ENCODE measurements at regions not wholly inside any gene's neighbourhood (a gene's known extent, or its start where the extent isn't known, plus 50 kb on each side); places are given as distances from the start of the nearest gene placed in this dataset.
"Not testable (repeated sequence)": the region's sequence is repeated elsewhere in the genome, so short reads cannot be mapped to it uniquely, and the experiment has no call there.

DNA sequence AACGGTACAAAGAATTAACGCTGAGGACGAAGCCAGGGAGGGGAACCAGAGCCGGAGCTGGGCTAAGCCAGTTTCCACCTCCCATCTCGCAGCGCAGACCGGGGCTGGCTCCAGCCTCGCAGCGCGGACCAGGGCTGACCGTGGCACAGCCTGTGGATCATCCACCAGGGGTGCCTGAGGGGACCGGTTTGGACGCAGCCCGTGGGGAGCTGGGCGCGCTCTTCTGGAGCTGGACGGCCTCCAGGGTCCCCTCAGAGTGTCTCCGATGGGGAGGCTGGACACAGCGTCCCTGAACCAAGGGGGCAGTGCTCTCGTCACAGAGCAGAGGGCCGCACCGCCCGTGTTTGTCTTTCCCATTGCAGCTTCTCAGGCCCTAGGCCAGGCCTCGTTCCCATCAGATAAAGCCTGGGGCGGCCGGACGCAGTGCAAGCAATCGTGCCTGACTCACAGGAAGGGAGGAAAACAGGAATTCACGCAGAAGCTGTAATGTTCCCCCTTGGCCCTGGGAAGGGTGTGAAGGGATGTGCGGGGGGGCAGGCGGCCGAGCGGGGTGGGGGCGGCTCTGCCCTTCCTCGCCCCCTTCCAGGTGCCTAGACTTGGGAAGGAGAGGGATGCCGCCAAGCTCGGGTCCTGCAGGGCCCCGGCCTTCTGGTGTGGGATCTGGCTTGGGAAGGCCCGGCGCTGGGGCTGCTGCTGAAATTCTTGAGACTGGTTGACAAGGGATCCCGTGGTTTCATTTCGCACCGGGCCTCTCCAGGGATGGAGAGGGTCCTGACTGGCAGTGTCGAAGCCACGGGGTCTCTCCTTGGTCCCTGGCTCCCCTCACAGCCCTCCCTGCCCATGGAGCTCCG is 148.1 kb upstream of the ZNF469 start:
- DNase-seq = peak; percentile 43 to 69
- peak overlapping the region in 9 of 10 donors; percentile 65 to 83 (median 74) for H3K27ac ChIP-seq
- peak overlapping the region in 4 of 10 donors; percentile 25 to 43 (median 33) for H3K4me3 ChIP-seq
- 29 to 37% methylated on average over 41 of the region's 46 CpGs for WGBS, 2 donors
- TF ChIP-seq CTCF (IDR thresholded peaks at IDR 0.05) = peak in 1 of 9 donors; percentile 19
- H3K4me1 ChIP-seq = peaks cover 5 to 47% (median 25%) of the 10 kb centered on the region in 9 donors
- intact Hi-C loops (cut with DNase I) = loop anchor here in 1 of 10 donors (5.0 kb wide), 1 partner anchor 533 kb away; no protein-coding TSS in a partner anchor
- H3K27me3 ChIP-seq, H3K9me3 ChIP-seq, H3K36me3 ChIP-seq: not testable (repeated sequence)
- ATAC-seq = peak; percentile 77 to 94 (median 90)

- not testable (repeated sequence) for H3K4me3 ChIP-seq, DNase-seq, ATAC-seq, H3K36me3 ChIP-seq, H3K27me3 ChIP-seq, H3K9me3 ChIP-seq
- H3K4me1 ChIP-seq = peaks cover 5 to 47% (median 27%) of the 10 kb centered on the region in 9 donors
- peak overlapping the region in 5 of 10 donors; percentile 71 to 80 (median 73) for H3K27ac ChIP-seq
- WGBS, 2 donors = 90 to 96% methylated on average over 6 of the region's 6 CpGs
- intact Hi-C loops (cut with DNase I) = loop anchor here in 1 of 10 donors (5.0 kb wide), 1 partner anchor 532 kb away; no protein-coding TSS in a partner anchor
These were observed 147.1 kb upstream of the ZNF469 start for GRCh38 chr16:88235691-88236090.

DNA sequence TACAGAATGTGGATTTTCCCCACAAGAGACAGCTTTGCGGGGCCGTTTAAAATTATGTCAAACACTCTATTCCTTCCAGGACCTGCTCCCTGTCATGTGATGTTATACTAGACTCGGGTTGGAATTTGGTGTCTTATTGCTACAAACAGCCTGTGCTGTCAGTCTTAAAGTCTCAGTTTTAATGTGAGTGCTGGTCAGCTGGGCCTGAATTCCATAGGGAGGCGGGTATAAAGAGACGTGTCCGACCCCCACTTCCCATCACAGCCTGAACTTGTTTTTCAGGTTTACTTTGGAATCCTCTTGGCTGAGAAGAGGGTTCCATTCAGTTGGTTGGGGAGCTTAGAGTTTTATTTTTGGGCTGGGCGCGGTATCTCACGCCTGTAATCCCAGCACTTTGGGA is 146.5 kb upstream of the ZNF469 start:
- intact Hi-C loops (cut with DNase I) = loop anchor here in 1 of 10 donors (5.0 kb wide), 1 partner anchor 531 kb away; no protein-coding TSS in a partner anchor
- not testable (repeated sequence) for H3K27me3 ChIP-seq, ATAC-seq, H3K4me3 ChIP-seq, H3K36me3 ChIP-seq, H3K27ac ChIP-seq, DNase-seq, H3K9me3 ChIP-seq
- WGBS, 2 donors = 83% methylated on average over 7 of the region's 9 CpGs
- peaks cover 5 to 47% (median 27%) of the 10 kb centered on the region in 9 donors for H3K4me1 ChIP-seq

DNA sequence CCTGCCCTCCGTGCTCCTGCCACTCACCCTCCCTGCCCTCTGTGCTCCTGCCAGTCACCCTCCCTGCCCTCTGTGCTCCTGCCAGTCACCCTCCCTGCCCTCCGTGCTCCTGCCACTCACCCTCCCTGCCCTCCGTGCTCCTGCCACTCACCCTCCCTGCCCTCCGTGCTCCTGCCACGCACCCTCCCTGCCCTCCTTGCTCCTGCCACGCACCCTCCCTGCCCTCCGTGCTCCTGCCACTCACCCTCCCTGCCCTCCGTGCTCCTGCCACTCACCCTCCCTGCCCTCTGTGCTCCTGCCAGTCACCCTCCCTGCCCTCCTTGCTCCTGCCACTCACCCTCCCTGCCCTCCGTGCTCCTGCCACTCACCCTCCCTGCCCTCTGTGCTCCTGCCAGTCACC is 145.4 kb upstream of the ZNF469 start:
- H3K27ac ChIP-seq, DNase-seq, H3K27me3 ChIP-seq, ATAC-seq, H3K36me3 ChIP-seq, H3K9me3 ChIP-seq, H3K4me3 ChIP-seq: not testable (repeated sequence)
- intact Hi-C loops (cut with DNase I) = loop anchor here in 1 of 10 donors (5.0 kb wide), 1 partner anchor 530 kb away; no protein-coding TSS in a partner anchor
- WGBS, 2 donors = 71 to 94% methylated on average over 6 of the region's 9 CpGs
- H3K4me1 ChIP-seq = peaks cover 5 to 44% (median 27%) of the 10 kb centered on the region in 9 donors

DNA sequence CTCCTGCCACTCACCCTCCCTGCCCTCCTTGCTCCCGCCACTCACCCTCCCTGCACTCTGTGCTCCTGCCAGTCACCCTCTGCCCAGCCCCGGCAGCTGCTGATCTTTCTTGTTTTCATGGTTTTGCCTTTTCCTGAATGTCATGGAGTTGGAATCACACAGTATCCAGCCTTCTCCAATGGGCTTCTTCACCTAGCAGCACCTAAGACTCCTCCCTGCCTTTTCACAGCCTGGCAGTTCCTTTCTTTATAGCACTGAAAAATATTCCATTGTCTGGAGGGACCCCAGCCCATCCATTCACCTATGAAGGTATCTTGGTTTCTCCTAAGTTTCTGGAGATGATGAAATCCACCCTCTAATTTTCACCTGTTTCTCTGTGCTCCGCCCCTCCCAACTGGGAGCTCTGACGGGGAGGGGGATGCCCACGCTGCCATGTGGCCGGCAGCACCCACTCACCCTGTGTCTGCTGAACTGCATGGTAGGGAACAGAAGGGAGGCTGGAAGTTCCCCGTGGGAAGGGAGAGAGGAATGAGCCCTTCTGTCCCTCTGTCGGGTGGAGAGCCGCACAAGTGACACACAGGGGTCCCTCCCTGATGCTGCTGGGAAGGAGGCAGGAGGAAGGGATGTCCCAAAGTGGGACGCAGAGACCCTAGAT is 144.9 kb upstream of the ZNF469 start:
- not testable (repeated sequence) for ATAC-seq, H3K27me3 ChIP-seq, H3K36me3 ChIP-seq, H3K4me3 ChIP-seq, DNase-seq, H3K9me3 ChIP-seq
- 66 to 76% methylated on average over 8 to 10 of the region's 10 CpGs for WGBS, 2 donors
- intact Hi-C loops (cut with DNase I) = loop anchor here in 1 of 10 donors (5.0 kb wide), 1 partner anchor 529 kb away; no protein-coding TSS in a partner anchor
- peaks cover 5 to 38% (median 24%) of the 10 kb centered on the region in 9 donors for H3K4me1 ChIP-seq
- peak overlapping the region in 6 of 10 donors; percentile 22 to 82 (median 60) for H3K27ac ChIP-seq

DNA sequence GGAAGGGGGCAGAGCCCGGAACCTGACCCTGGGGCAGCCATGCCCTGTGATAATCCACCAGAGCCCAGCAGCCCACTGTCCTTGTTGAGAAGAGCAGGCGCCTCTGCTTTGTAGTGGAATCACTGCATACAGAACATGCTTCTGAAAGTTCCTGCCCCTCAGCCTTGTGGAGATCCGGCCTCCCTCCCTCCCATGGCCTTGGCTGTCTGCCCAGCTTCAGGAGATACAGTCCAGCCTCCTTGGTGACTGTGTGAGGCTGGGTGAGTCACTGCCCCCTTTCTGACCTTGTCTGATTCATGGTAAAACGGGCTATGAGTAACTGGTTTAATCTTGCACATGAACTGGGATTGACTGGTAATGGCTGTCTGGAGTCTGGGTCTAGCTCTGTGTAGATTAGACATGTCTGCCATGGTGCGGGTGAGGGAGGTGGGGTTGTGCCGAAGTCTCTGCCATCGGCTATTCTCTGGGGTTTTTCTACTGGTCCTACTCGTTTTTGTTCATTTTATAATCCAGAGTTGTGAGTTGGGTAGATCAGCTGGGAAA is 144.0 kb upstream of the ZNF469 start:
- not testable (repeated sequence) for H3K27me3 ChIP-seq, H3K9me3 ChIP-seq, H3K36me3 ChIP-seq, H3K4me3 ChIP-seq
- peak; percentile 89 to 93 for DNase-seq
- WGBS, 2 donors = 19 to 24% methylated on average over 4 to 6 of the region's 8 CpGs
- intact Hi-C loops (cut with DNase I) = loop anchor here in 1 of 10 donors (5.0 kb wide), 1 partner anchor 528 kb away; no protein-coding TSS in a partner anchor
- peaks cover 5 to 29% (median 25%) of the 10 kb centered on the region in 9 donors for H3K4me1 ChIP-seq
- ATAC-seq = peak; percentile 75 to 94 (median 84)
- H3K27ac ChIP-seq = peak overlapping the region in 7 of 10 donors; percentile 6 to 82 (median 58)

- H3K27ac ChIP-seq; intact Hi-C loops (cut with DNase I): not testable (repeated sequence)
These were observed 142.6 kb upstream of the ZNF469 start for GRCh38 chr16:88240118-88240517.

GRCh38 chr16:88240776-88241175 is 142.0 kb upstream of the ZNF469 start:
- H3K27me3 ChIP-seq; DNase-seq; H3K4me3 ChIP-seq; ATAC-seq; intact Hi-C loops (cut with DNase I); H3K36me3 ChIP-seq; H3K9me3 ChIP-seq: not testable (repeated sequence)
- H3K27ac ChIP-seq = peak overlapping the region in 1 of 10 donors; percentile 13
- peaks cover 6 to 25% (median 15%) of the 10 kb centered on the region in 9 donors for H3K4me1 ChIP-seq
- WGBS, 2 donors = 76 to 81% methylated on average over 11 of the region's 11 CpGs

More at GRCh38 chr16:88240118-88240517, 142.6 kb upstream of the ZNF469 start:
- H3K4me1 ChIP-seq = peaks cover 5 to 26% (median 20%) of the 10 kb centered on the region in 9 donors
- H3K27me3 ChIP-seq, H3K36me3 ChIP-seq, H3K9me3 ChIP-seq, DNase-seq, H3K4me3 ChIP-seq: not testable (repeated sequence)
- WGBS, 2 donors = 70 to 72% methylated on average over 8 of the region's 8 CpGs
- ATAC-seq = peak in 1 of 8 donors; percentile 19
